ENCODE measurements at regions not wholly inside any gene's neighbourhood (a gene's known extent, or its start where the extent isn't known, plus 50 kb on each side); places are given as distances from the start of the nearest gene placed in this dataset.

- FAIRE-seq, result no peak
Observed at GRCh38 chr13:33454844-33455705, 169.5 kb upstream of the STARD13 start.

GRCh38 chr13:33459702-33460101 lies 174.1 kb upstream of the STARD13 start:
- FAIRE-seq, result no peak

More at GRCh38 chr13:33454844-33455705, 169.5 kb upstream of the STARD13 start:
- no peak for DNase-seq (ENCODE audit: insufficient read length, low spot score)

GRCh38 chr13:33462109-33462508 lies 176.6 kb upstream of the STARD13 start:
- no peak for FAIRE-seq

More at GRCh38 chr13:33459702-33460101, 174.1 kb upstream of the STARD13 start:
- no peak for DNase-seq (ENCODE audit: insufficient read length, low spot score)

GRCh38 chr13:33464345-33464744 lies 178.8 kb upstream of the STARD13 start:
- FAIRE-seq, result no peak
- DNase-seq (ENCODE audit: insufficient read length, low spot score), result no peak

More at GRCh38 chr13:33462109-33462508, 176.6 kb upstream of the STARD13 start:
- no peak for DNase-seq (ENCODE audit: insufficient read length, low spot score)

DNA sequence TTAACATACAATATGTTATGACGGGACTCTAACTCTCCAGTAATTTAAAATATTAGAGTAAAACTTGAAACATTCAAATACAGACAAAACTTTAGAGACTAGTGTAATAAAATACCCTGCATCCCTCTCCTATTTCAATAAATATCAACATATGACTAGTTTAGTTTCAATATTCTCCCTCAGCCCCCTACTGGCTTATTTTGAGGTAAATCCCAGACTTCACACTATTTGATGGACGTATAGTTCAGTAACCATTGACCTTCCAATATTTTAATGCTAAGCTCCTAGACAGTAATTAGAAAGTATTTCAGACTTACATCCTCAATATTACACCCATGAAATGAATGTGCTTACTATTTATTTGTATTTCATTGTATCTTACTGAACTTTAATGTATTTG lies 180.7 kb upstream of the STARD13 start:
- DNase-seq (ENCODE audit: insufficient read length, low spot score) (no peak), FAIRE-seq (no peak)

DNA sequence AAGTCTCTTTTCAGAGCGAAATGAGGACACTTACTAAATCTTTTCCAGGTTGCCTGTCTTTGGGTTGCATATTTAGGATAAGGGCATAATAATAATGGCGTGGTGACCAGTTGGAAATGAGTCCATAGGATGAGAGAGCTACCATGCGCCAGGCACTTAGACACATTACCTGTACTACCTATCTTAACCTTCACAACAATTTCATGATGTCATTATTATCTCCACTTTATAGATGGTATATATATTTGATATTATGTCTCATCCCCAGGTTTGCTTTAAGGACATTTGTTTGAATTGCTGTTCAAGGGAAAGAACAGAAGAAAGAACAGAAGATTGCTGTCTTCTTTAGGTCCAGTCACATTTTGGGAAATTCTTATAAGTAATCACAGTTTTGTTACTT lies 182.0 kb upstream of the STARD13 start:
- FAIRE-seq (no peak), DNase-seq (ENCODE audit: insufficient read length, low spot score) (no peak)

GRCh38 chr13:33471204-33471603 lies 185.6 kb upstream of the STARD13 start:
- no peak for FAIRE-seq
- DNase-seq (ENCODE audit: insufficient read length, low spot score), result no peak

DNA sequence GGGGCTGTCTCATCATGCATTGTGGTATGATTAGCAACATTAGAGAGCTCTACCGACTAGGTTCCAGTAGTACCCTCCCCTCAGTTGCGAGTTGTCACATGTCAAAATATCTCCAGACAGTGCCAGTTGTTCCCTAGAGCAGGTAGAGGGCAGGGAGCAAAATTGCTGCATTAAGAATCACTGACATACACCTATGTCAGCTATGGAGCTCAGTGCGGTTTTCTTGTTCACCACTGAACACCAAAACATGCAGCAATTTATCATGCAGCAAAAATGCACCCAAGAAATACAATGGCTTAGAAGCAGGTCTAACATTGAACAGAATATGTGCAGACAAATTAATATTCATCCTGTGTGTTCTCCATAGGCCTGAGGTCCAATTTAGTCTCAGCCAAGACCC lies 186.9 kb upstream of the STARD13 start:
- no peak for FAIRE-seq
- no peak for DNase-seq (ENCODE audit: insufficient read length, low spot score)

DNA sequence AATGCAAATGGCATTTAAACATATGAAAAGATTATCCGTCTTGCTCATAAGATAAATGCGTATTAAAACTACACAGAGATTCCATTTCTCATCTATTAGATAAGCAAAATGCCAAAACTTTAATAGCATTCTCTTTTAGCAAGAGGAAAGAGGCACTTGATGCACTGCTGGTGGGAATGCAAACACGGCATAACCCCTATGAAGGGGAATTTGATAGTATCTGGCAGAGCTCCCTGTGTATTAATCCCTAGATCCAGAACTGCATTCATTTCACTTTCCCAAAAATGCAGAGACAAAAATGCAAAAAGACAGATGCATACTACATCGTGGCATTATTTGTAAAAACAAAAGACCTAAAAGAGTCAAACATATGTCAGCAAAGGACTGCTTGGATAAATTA lies 193.6 kb upstream of the STARD13 start:
- no peak for DNase-seq (ENCODE audit: insufficient read length, low spot score)

DNA sequence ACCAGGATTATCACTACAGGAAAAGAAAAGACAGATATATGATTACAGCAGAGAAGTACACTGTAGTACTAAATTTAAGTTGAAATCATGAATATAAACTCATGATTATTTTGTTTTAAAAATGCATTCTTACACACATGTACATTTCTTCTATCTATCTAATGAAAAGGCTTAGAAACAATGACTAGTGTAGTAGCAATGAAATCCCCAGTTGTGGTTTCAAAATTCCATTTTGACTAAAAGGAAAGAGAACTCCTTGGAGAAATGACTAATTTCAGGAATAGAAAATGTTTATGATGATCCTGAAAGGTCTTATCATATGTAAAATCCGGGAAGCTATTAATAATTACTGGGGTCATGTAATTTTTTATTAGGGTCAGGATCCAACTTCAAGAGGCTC lies 195.0 kb upstream of the STARD13 start:
- FAIRE-seq (no peak), DNase-seq (ENCODE audit: insufficient read length, low spot score) (no peak)

More for the DNA sequence above, 193.6 kb upstream of the STARD13 start:
- FAIRE-seq, result no peak

GRCh38 chr13:33483471-33483870 lies 197.9 kb upstream of the STARD13 start:
- FAIRE-seq (no peak), DNase-seq (ENCODE audit: insufficient read length, low spot score) (no peak)

GRCh38 chr13:33485247-33485646 lies 199.7 kb upstream of the STARD13 start:
- DNase-seq (ENCODE audit: insufficient read length, low spot score) (no peak), FAIRE-seq (no peak)

DNA sequence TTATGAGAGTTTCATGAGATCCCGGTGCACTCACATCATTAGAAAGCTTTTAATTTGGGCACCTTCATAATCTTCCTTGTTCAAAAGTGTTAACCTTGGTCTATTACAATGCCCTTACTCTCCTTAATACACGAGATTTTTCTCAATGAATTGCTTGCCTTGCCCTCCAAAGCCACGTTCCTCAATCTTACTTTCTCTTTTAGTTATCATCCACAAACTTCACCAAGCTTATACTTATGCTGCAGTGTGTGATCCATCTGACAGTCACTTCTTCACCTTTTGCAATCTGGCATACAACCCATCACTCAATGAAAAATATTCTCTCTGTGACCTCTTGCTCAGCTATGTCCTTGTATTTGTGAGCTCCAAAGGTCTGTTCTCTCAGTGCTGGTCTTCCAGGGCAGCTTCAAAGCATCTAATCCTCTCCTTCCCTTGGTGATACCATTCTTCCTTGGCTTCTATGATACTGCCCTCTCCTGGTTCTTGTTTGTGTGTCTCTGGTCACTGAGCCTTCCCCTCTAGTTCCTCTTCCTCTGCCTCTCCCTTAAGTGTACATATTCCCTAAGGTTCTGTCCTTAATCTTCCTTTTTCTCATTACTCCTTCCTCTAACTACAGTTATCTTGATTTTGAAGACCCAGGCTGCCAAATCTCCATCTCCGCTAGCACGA lies 202.2 kb upstream of the STARD13 start:
- no peak for DNase-seq (ENCODE audit: insufficient read length, low spot score)
- no peak for FAIRE-seq

- FAIRE-seq, result no peak
- no peak for DNase-seq (ENCODE audit: insufficient read length, low spot score)
Observed at GRCh38 chr13:33489563-33489962, 204.0 kb upstream of the STARD13 start.

GRCh38 chr13:33490461-33491327 lies 205.1 kb upstream of the STARD13 start:
- FAIRE-seq (no peak), DNase-seq (ENCODE audit: insufficient read length, low spot score) (no peak)

GRCh38 chr13:33493672-33494365 lies 208.3 kb upstream of the STARD13 start:
- FAIRE-seq (no peak), DNase-seq (ENCODE audit: insufficient read length, low spot score) (no peak)

- FAIRE-seq (no peak), DNase-seq (ENCODE audit: insufficient read length, low spot score) (no peak)
Observed at GRCh38 chr13:33494596-33495204, 209.1 kb upstream of the STARD13 start.

GRCh38 chr13:33496336-33496735 lies 210.8 kb upstream of the STARD13 start:
- no peak for FAIRE-seq

GRCh38 chr13:33497146-33497845 lies 211.7 kb upstream of the STARD13 start:
- FAIRE-seq, result no peak
- DNase-seq (ENCODE audit: insufficient read length, low spot score), result no peak

More at GRCh38 chr13:33496336-33496735, 210.8 kb upstream of the STARD13 start:
- no peak for DNase-seq (ENCODE audit: insufficient read length, low spot score)
